Stomach (tissue), 4 donors: ENCODE measurements at regions not wholly inside any gene's neighbourhood (a gene's known extent, or its start where the extent isn't known, plus 50 kb on each side); places are given as distances from the start of the nearest gene placed in this dataset.

Experiments used
- CTCF ChIP-seq, 7 experiments: fragments of 450-650 bp in 4 of 7; fragments of 200-600 bp in 3 of 7; sonication (generic) in 3 of 7; IDR thresholded peaks; one replicate each; pipeline ENCODE4 v1.5.1; 2016 to 2019; ENCODE audit warnings: antibody characterized with exemption in 7 of 7, control low read depth in 2 of 7, mild to moderate bottlenecking in 1 of 7
- EP300 ChIP-seq: sonication (generic); formaldehyde crosslinking; IDR thresholded peaks from one replicate; pipeline ENCODE4 v1.6.1; 2017; ENCODE audit warnings: antibody characterized with exemption
- POLR2A ChIP-seq, 4 donors: fragments of 450-650 bp; IDR thresholded peaks; one replicate each; pipeline ENCODE4 v1.6.1; 2016; ENCODE audit warnings: antibody characterized with exemption in 4 of 4, control low read depth in 2 of 4, mild to moderate bottlenecking in 1 of 4, moderate library complexity in 1 of 4
- POLR2AphosphoS5 ChIP-seq, 3 donors: sonication (generic); formaldehyde crosslinking; IDR thresholded peaks; one replicate each; pipeline ENCODE4 v1.6.1; 2016; ENCODE audit warnings: antibody characterized with exemption in 3 of 3

GRCh38 chr13:39245688-39246087 lies 207.4 kb downstream of the NHLRC3 start:
- TF ChIP-seq CTCF (IDR thresholded peaks at IDR 0.05) (no peak), POLR2A (IDR thresholded peaks at IDR 0.05) (no peak), POLR2AphosphoS5 (IDR thresholded peaks at IDR 0.05) (no peak), EP300 (no peak)
